ENCODE measurements at regions not wholly inside any gene's neighbourhood (a gene's known extent, or its start where the extent isn't known, plus 50 kb on each side); places are given as distances from the start of the nearest gene placed in this dataset.
"Not testable (repeated sequence)": the region's sequence is repeated elsewhere in the genome, so short reads cannot be mapped to it uniquely, and the experiment has no call there.

- H3K27ac ChIP-seq (ENCODE audit: extremely low read depth, low read depth, low read length); H3K4me3 ChIP-seq; H3K9me3 ChIP-seq (replicated peaks; ENCODE audit: control insufficient read depth, insufficient read depth, low read depth, low read length); H3K79me2 ChIP-seq (ENCODE audit: control insufficient read depth, insufficient read depth, low read length); BruUV-seq (replicated peaks); FAIRE-seq; H3K4me1 ChIP-seq (replicated peaks in 1 of 2; ENCODE audit: control insufficient read depth in 2 of 2, insufficient read depth in 2 of 2, low read length in 2 of 2); H3K9ac ChIP-seq (ENCODE audit: insufficient read depth in 1 of 2, low read depth in 2 of 2, low read length in 2 of 2); H3K36me3 ChIP-seq (ENCODE audit: control insufficient read depth, insufficient read depth, low read length); in situ Hi-C loops (cut with MboI); POLR2A ChIA-PET; ATAC-seq; H3K4me2 ChIP-seq (ENCODE audit: insufficient read depth, low read length); H4K20me1 ChIP-seq (replicated peaks; ENCODE audit: control insufficient read depth, insufficient read depth, low read length); intact Hi-C loops (cut with micrococcal nuclease); CTCF ChIA-PET (ENCODE audit: low intra/inter-chr PET ratio); H3K9me1 ChIP-seq (ENCODE audit: control insufficient read depth, insufficient read depth, low read length); DNase-seq (ENCODE audit: extremely low read depth in 1 of 4, low spot score in 3 of 4); H2AFZ ChIP-seq (ENCODE audit: low read depth, low read length): not testable (repeated sequence)
- peaks cover 0 to 10% of the 10 kb centered on the region in 2 experiments; a peak in 1 of 5 replicates for H3K27me3 ChIP-seq (ENCODE audit: control insufficient read depth in 2 of 2, insufficient read depth in 2 of 2, low read length in 2 of 2)
- 60% methylated on average over 3 of the region's 45 CpGs for WGBS (ENCODE audit: insufficient coverage, low coverage, missing lambda C conversion rate)
These were observed 302.7 kb downstream of the CCDC74A start for GRCh38 chr2:131830242-131830945.

GRCh38 chr2:131830946-131831310, 303.2 kb downstream of the CCDC74A start:
- FAIRE-seq; H4K20me1 ChIP-seq (replicated peaks; ENCODE audit: control insufficient read depth, insufficient read depth, low read length); H3K4me2 ChIP-seq (ENCODE audit: insufficient read depth, low read length); CTCF ChIA-PET (ENCODE audit: low intra/inter-chr PET ratio); DNase-seq (ENCODE audit: extremely low read depth in 1 of 4, low spot score in 3 of 4); H3K9me1 ChIP-seq (ENCODE audit: control insufficient read depth, insufficient read depth, low read length); in situ Hi-C loops (cut with MboI); H3K9me3 ChIP-seq (replicated peaks; ENCODE audit: control insufficient read depth, insufficient read depth, low read depth, low read length); H3K4me1 ChIP-seq (replicated peaks in 1 of 2; ENCODE audit: control insufficient read depth in 2 of 2, insufficient read depth in 2 of 2, low read length in 2 of 2); ATAC-seq; BruUV-seq (replicated peaks); H3K27ac ChIP-seq (ENCODE audit: extremely low read depth, low read depth, low read length); H3K9ac ChIP-seq (ENCODE audit: insufficient read depth in 1 of 2, low read depth in 2 of 2, low read length in 2 of 2); POLR2A ChIA-PET; H3K4me3 ChIP-seq; H2AFZ ChIP-seq (ENCODE audit: low read depth, low read length); H3K79me2 ChIP-seq (ENCODE audit: control insufficient read depth, insufficient read depth, low read length); H3K36me3 ChIP-seq (ENCODE audit: control insufficient read depth, insufficient read depth, low read length); intact Hi-C loops (cut with micrococcal nuclease): not testable (repeated sequence)
- H3K27me3 ChIP-seq (ENCODE audit: control insufficient read depth in 2 of 2, insufficient read depth in 2 of 2, low read length in 2 of 2), result peaks cover 0 to 10% of the 10 kb centered on the region in 2 experiments; a peak in 1 of 5 replicates
- WGBS (ENCODE audit: insufficient coverage, low coverage, missing lambda C conversion rate), result 58% methylated on average over 4 of the region's 10 CpGs

Data from K562 (cell line).